C4-2B (cell line): ENCODE measurements at regions not wholly inside any gene's neighbourhood (a gene's known extent, or its start where the extent isn't known, plus 50 kb on each side); places are given as distances from the start of the nearest gene placed in this dataset.

Experiments used
- ZFX ChIP-seq: fragments of 450-650 bp; IDR thresholded peaks from 2 replicates; pipeline ENCODE4 v1.6.1; 2017
- TF ChIP-seq, protein P1 (sequence below): fragments of 450-650 bp; conservative IDR thresholded peaks from 2 replicates; pipeline ENCODE4 v1.5.1; 2017; ENCODE audit warnings: mild to moderate bottlenecking

DNA sequence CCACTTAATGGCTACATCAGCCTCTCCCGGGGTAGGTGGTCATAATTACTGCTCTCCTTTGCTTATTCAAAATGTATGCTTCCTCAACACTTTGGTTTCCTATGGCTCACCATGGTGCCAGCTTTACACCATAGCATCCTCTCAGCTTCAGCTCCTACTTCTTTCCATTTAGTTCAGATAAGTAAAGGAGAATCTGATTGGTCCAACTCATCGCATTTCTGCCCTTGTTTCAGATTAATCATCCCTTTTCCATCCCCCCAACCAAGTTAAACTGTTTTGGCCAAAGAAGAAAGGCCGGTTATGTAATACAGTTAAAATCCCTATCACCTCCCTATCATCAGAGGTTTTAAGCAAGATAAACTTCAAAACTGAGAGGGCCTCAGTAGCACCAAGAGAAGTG, 130.5 kb downstream of the CETN3 start:
- TF ChIP-seq, protein P1, sequence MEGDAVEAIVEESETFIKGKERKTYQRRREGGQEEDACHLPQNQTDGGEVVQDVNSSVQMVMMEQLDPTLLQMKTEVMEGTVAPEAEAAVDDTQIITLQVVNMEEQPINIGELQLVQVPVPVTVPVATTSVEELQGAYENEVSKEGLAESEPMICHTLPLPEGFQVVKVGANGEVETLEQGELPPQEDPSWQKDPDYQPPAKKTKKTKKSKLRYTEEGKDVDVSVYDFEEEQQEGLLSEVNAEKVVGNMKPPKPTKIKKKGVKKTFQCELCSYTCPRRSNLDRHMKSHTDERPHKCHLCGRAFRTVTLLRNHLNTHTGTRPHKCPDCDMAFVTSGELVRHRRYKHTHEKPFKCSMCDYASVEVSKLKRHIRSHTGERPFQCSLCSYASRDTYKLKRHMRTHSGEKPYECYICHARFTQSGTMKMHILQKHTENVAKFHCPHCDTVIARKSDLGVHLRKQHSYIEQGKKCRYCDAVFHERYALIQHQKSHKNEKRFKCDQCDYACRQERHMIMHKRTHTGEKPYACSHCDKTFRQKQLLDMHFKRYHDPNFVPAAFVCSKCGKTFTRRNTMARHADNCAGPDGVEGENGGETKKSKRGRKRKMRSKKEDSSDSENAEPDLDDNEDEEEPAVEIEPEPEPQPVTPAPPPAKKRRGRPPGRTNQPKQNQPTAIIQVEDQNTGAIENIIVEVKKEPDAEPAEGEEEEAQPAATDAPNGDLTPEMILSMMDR: no peak
- no peak for TF ChIP-seq ZFX
